ENCODE measurements at regions not wholly inside any gene's neighbourhood (a gene's known extent, or its start where the extent isn't known, plus 50 kb on each side); places are given as distances from the start of the nearest gene placed in this dataset.

- ChIA-PET CTCF (no interaction called here), RAD21 (ENCODE audit: low non-redundant PET in 1 of 2, low total read pairs in 2 of 2, uncharacterized antibody in 2 of 2, unreplicated experiment in 2 of 2) (no interaction called here), POLR2A (no interaction called here)
- Histone ChIP-seq H3K4me1 (ENCODE audit: control insufficient read depth in 1 of 2, insufficient read depth in 2 of 2, low read length in 2 of 2) (no peaks in the 10 kb centered on the region), H3K27me3 (ENCODE audit: insufficient read depth, low read length) (no peaks in the 10 kb centered on the region), H3K4me3 (replicated peaks in 1 of 2; ENCODE audit: low read depth in 1 of 2, low read length in 2 of 2) (no peak overlapping the region), H3K9me3 (ENCODE audit: control insufficient read depth in 1 of 2, insufficient read depth in 1 of 2, low read depth in 1 of 2, low read length in 2 of 2) (peaks cover 0 to 7% of the 10 kb centered on the region in 2 experiments; a peak in 2 of 4 replicates), H3K9me2 (ENCODE audit: insufficient read depth) (no peaks in the 10 kb centered on the region), H2AFZ (ENCODE audit: low read depth, low read length, poor library complexity, severe bottlenecking) (no peak overlapping the region), H3K36me3 (ENCODE audit: control insufficient read depth in 1 of 2, insufficient read depth in 2 of 2, low read length in 2 of 2) (no peaks in the 10 kb centered on the region), H3K4me2 (ENCODE audit: low read length) (no peak overlapping the region), H4K20me1 (ENCODE audit: insufficient read depth) (no peaks in the 10 kb centered on the region), H3K27ac (ENCODE audit: low read depth, low read length) (no peak overlapping the region), H3K9ac (ENCODE audit: low read length) (no peak overlapping the region), H3K79me2 (ENCODE audit: insufficient read depth, low read length) (no peaks in the 10 kb centered on the region)
- DNase-seq (ENCODE audit: low read depth, low spot score) (no peak), ATAC-seq (no peak)
- BruUV-seq (replicated peaks): no TSS peak
- TF ChIP-seq SP1 (IDR thresholded peaks at IDR 0.05; ENCODE audit: low read depth) (no peak), CBX3 (IDR thresholded peaks at IDR 0.05; ENCODE audit: low read depth) (no peak), SIN3A (IDR thresholded peaks at IDR 0.05; ENCODE audit: low read depth) (no peak), EZH2phosphoT487 (IDR thresholded peaks at IDR 0.05; ENCODE audit: borderline replicate concordance) (no peak), ELF1 (IDR thresholded peaks at IDR 0.05; ENCODE audit: borderline replicate concordance, low read depth) (no peak), JUND (IDR thresholded peaks at IDR 0.05) (no peak), YY1 (IDR thresholded peaks at IDR 0.05; ENCODE audit: extremely low read depth, insufficient replicate concordance, low read depth, low read length) (no peak), EGR1 (IDR thresholded peaks at IDR 0.05; ENCODE audit: low read depth) (no peak), FOSL1 (IDR thresholded peaks at IDR 0.05; ENCODE audit: low read depth) (no peak), POLR2A (IDR thresholded peaks at IDR 0.05; ENCODE audit: borderline replicate concordance, extremely low read depth, insufficient read depth, insufficient read length) (no peak), EZH2 (IDR thresholded peaks at IDR 0.05) (no peak), ZNF274 (IDR thresholded peaks at IDR 0.05; ENCODE audit: low read depth, low read length) (no peak), POLR2AphosphoS5 (IDR thresholded peaks at IDR 0.05; ENCODE audit: low read depth, low read length) (no peak), RAD21 (IDR thresholded peaks at IDR 0.05; ENCODE audit: low read depth) (no peak)
- TF ChIP-seq, protein P1, sequence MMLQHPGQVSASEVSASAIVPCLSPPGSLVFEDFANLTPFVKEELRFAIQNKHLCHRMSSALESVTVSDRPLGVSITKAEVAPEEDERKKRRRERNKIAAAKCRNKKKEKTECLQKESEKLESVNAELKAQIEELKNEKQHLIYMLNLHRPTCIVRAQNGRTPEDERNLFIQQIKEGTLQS (IDR thresholded peaks at IDR 0.05): no peak
- intact Hi-C loops (cut with micrococcal nuclease): loop anchor here (10.0 kb wide), 1 partner anchor 211 kb away; no protein-coding TSS in a partner anchor
Measured at GRCh38 chr16:35664091-35664693, 2204.8 kb downstream of the TP53TG3F start.

Measured in HCT116 (cell line).